ENCODE measurements at regions not wholly inside any gene's neighbourhood (a gene's known extent, or its start where the extent isn't known, plus 50 kb on each side); places are given as distances from the start of the nearest gene placed in this dataset.

DNA sequence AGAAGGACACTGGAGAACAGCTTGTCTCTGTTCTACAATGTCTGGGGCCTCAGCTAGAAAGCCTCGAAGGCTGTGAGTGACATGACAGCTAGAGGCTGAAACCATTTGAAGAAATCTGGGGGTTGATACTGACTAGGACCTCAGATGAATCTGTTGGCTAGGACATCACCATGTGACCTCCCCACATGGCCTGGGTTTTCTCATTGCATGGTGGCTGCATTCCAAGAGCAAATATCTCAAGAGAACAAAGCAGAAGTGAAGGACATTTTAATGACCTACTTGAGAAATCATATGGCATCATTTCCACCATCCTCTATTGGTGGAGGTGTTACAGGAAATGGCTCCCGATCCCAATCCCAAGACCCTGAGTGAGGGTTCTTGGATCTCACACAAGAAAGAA, 450.6 kb upstream of the AUTS2 start:
- TF ChIP-seq, protein P1, sequence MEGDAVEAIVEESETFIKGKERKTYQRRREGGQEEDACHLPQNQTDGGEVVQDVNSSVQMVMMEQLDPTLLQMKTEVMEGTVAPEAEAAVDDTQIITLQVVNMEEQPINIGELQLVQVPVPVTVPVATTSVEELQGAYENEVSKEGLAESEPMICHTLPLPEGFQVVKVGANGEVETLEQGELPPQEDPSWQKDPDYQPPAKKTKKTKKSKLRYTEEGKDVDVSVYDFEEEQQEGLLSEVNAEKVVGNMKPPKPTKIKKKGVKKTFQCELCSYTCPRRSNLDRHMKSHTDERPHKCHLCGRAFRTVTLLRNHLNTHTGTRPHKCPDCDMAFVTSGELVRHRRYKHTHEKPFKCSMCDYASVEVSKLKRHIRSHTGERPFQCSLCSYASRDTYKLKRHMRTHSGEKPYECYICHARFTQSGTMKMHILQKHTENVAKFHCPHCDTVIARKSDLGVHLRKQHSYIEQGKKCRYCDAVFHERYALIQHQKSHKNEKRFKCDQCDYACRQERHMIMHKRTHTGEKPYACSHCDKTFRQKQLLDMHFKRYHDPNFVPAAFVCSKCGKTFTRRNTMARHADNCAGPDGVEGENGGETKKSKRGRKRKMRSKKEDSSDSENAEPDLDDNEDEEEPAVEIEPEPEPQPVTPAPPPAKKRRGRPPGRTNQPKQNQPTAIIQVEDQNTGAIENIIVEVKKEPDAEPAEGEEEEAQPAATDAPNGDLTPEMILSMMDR (IDR thresholded peaks at IDR 0.05): no peak
- no peak for TF ChIP-seq POLR2A (IDR thresholded peaks at IDR 0.05)
